HG03432 (cell line): ENCODE measurements at regions not wholly inside any gene's neighbourhood (a gene's known extent, or its start where the extent isn't known, plus 50 kb on each side); places are given as distances from the start of the nearest gene placed in this dataset.

ENCODE experiments used
- ATAC-seq: cut with Tn5 transposase; IDR thresholded peaks from one replicate; pipeline ENCODE4 v1.9.1; 2021; ENCODE audit warnings: mild to moderate bottlenecking, moderate library complexity; ENCODE audit not compliant: unreplicated experiment

DNA sequence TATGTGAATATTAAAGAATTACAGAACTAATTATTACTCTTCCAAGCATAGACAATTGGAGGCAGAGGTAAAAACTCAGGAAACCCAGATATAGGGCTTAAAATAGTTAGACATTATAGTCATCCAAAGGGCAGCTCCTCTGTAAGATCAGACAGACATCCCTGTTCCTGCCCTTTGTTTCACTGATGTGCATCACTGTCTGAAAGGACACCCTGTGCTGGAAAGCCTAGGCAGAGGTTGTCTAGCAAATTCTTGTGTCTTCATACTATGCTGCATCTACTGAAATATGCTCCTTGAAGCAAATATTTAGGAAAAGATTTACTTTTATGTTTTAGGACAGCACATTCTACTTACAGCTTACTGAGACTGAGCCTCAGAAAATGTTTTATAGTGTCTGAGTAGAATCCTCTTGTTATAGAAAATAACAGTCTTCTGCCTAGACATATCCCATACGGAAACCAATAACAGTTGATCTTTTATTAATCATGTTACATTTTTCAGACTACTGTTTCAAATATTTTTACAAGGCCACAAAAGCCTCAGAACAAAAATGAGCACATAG lies 977.3 kb upstream of the CDH2 start:
- no peak for ATAC-seq

DNA sequence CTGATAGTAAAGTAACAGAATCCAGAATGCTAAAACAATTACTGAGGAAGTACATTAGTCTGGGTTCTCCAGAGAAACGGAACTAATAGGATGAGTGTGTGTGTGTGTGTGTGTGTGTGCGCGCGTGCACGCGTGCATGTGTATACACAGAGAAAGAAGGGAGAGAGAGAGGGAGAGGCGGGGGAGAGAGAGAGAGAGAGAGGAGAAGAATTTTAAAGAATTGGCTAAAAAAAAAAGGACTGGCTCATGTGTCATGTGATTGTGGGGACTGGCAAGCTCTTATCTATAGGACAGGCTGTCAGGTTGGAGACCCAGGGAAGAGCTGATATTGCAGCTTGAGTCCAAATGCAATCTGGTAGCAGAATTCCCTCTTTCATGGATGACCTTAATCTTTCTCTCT lies 976.2 kb upstream of the CDH2 start:
- no peak for ATAC-seq

- no peak for ATAC-seq
Measured at GRCh38 chr18:29147944-29148343, 971.0 kb upstream of the CDH2 start.

GRCh38 chr18:29146068-29146467 lies 969.1 kb upstream of the CDH2 start:
- ATAC-seq, result no peak

- no peak for ATAC-seq
Measured at GRCh38 chr18:29140590-29140989, 963.7 kb upstream of the CDH2 start.

DNA sequence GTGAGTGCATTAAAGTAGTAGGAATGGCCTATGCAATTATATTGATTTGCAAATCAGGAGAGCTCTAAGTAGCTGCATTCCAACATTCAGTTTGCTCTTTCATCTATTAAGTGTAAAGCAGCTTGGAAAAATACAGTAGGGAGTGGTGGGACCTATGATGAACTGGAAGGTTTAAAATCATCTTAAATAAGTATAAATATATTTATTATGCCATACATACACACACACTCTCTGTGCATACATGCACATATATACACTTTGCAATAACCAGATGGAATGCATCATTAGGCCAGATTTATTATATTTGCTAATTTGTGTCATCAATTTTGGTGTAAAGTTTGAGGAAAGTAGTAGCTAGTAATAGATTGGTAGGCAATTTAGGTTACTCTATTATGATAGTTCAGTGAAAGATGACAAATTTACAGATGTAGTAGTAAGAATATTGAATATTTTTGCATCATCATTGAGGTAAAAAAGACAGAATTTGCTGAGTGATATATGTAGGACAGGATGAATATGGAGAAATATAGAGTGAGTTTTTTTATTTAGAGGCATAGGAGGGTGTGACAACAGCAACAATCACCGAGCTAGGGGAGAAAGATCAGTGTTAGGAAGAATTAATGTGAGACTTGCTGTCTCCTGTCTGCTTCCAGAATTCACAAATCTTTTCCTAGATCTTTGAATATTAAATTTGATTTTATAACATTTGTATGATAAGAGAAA lies 961.0 kb upstream of the CDH2 start:
- ATAC-seq, result no peak

DNA sequence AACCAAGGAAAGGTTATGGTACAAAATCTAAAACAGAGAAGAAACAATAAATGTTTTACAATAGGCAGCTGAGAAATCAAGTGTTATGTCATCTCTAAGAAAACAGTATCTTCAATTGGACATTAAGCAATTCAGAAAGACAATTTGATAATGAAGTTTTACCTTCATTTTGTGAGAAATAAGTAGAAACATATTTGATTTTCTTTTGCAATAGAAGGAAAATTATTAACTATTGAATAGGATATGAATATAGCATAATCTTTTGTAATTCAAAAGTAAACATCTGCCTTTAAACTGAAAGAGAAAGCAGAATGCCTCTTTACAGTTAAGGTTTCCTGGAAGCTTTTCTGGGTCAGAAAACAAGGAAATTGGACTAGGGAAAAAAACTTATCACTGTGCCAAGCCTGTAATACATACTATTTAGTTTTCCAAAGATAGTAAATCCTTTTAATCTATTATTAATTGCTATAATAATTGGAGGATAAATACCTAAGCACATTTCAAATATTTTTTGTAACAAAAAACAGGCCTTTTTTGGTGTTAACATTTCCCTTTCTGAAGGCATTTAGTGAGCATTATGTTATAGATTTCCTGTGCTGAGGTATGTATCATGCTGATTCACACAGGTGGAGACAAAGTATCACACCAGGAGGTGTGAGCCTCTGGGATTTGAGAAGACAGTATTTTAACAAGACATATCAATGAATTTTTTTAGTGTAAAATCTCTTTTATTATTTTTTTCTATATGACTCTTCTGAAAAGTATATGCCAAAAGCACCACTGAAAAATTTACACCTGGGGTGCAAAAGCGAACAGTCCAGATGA lies 947.0 kb upstream of the CDH2 start:
- ATAC-seq, result no peak

- ATAC-seq, result no peak
Measured at GRCh38 chr18:29104671-29105070, 927.7 kb upstream of the CDH2 start.

- ATAC-seq, result no peak
Measured at GRCh38 chr18:29104227-29104626, 927.3 kb upstream of the CDH2 start.

GRCh38 chr18:29096079-29096770 lies 919.3 kb upstream of the CDH2 start:
- no peak for ATAC-seq

DNA sequence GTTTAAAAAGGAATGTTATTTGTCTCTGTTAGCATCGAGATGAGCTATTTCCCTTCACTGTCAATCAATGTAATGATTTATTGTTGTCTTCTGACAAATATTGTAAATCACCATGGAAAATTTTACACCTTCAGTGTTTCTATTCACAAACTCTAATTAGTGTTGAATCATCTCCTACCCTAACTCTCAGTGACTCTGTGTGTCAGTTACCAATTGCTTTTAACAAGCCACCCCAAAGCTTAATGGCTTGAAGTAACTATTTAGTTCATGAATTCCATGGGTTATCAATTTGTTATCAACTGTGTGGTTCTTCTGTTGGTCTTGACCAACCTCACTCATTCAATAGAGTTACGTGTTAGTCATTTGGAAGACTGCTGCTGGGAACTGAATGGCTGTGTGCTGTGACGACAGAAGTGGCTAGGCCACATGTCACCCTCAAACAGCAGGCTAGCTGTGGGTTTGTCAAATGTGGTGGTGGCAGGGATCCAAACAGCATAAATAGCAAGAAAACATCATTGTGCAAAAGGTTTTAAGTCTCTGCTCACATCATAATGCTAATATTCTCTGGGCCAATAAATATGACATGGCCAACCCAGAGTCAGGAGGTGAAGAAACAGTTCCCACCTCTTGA lies 910.8 kb upstream of the CDH2 start:
- ATAC-seq, result no peak

- no peak for ATAC-seq
Measured at GRCh38 chr18:29084120-29084519, 907.2 kb upstream of the CDH2 start.

GRCh38 chr18:29083545-29083944 lies 906.6 kb upstream of the CDH2 start:
- ATAC-seq, result no peak

DNA sequence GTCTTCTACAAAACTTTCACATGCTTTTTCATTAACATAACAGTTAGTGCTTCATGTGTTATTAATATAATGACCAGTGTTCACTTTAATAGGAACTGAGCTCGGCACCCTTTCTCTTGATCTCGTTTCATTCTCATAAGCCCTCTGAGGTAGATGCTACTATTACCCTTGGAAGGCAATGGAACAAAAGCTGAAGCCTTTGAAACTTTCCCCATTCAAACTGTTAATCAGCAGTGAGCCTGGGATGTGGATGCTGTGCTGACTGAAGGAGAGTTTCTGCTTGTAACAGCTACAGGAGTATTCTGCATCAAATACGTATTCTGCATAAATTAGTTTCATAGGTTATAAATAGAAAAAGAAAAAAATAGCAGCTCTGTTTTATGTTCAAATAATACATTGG lies 904.0 kb upstream of the CDH2 start:
- no peak for ATAC-seq

GRCh38 chr18:29078273-29078672 lies 901.3 kb upstream of the CDH2 start:
- ATAC-seq, result no peak

GRCh38 chr18:29077344-29077743 lies 900.4 kb upstream of the CDH2 start:
- no peak for ATAC-seq

- ATAC-seq, result no peak
Measured at GRCh38 chr18:29076645-29077044, 899.7 kb upstream of the CDH2 start.

DNA sequence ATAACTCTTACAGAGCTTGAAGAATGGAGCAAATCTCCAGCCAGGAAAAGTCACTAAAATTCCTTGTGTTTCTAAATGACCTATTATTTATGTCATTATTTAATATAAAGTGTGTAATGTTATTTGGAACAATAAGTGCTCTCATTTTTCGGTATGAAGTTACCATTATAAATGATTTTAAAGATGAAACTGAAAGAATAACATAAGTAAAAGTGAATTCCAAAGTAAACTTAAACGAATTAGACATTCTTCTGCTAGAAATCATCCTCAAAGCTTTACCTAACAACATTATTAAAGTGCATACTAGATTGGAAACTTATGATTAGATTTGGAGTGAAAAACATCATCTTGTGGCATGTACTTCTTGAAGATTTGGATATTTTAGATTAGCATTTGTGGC lies 897.2 kb upstream of the CDH2 start:
- no peak for ATAC-seq

DNA sequence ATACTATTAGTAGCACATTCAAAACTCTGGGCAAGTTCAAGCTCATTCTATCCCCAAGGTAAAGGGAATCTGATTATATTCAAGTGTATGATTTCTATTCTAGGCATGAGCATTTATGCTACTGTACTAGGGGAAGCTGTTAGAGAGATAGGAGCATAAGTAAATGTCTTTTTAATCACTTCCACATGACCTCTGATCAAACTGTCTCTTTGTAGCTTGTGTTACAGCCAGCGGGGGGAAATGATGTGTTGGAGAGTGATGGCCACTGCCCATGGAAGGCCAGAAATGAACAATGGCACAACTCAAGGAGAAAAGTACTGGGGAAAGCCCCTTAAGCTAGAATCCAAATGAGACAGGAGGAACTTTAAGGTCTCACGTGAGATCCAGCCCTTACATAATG lies 894.9 kb upstream of the CDH2 start:
- ATAC-seq, result no peak

DNA sequence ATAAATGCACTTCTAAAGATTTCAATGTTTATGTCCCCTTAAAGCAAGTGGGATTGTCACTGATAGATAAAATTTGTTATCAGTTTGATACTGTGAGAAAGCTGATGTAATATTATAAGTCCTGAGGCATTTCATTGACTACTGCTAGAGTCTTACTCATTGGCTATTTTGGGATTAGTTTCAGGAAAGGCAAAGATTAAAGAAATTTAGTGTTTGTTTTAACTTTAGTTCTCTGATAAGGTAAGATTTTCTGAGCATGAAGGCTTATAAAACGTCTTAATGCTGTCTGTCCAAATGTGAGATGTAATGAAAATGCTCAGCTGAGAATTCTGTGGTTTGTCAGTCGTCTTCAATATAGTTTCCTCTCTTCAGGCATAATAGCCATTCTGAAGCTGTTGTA lies 886.4 kb upstream of the CDH2 start:
- no peak for ATAC-seq

GRCh38 chr18:29062921-29063320 lies 886.0 kb upstream of the CDH2 start:
- ATAC-seq, result no peak
